HEK293 (cell line): ENCODE measurements at regions not wholly inside any gene's neighbourhood (a gene's known extent, or its start where the extent isn't known, plus 50 kb on each side); places are given as distances from the start of the nearest gene placed in this dataset.

ENCODE experiments used
- CTCF ChIA-PET: fragments of 350-600 bp; formaldehyde crosslinking; extraction: SDS; loops from one replicate; lab custom pipeline; 2021; ENCODE audit warnings: antibody characterized with exemption; lab: Yijun Ruan, JAX
- POLR2A ChIA-PET: fragments of 300-600 bp; formaldehyde crosslinking; extraction: SDS; loops from one replicate; lab custom pipeline; 2020; ENCODE audit warnings: antibody characterized with exemption, inconsistent platforms; lab: Yijun Ruan, JAX
- H3K27ac ChIP-seq: fragments of 200-500 bp; sonication (Bioruptor generic); 2 replicates; pipeline ENCODE4 v1.5.1; 2014; ENCODE audit warnings: low read depth, low read length, control low read depth, inconsistent platforms; ENCODE audit errors: extremely low read depth
- H3K36me3 ChIP-seq, 2 experiments: fragments of 200-500 bp in 1 of 2; sonication (Bioruptor generic) in 1 of 2; 1 replicate in 1 of 2; 2 replicates in 1 of 2; pipeline ENCODE4 v1.5.1; 2014 to 2017; ENCODE audit warnings: inconsistent platforms in 2 of 2, low read length in 2 of 2; ENCODE audit not compliant: control insufficient read depth in 2 of 2, insufficient read depth in 1 of 2
- H3K4me1 ChIP-seq: fragments of 200-500 bp; sonication (Bioruptor generic); 2 replicates; pipeline ENCODE4 v1.5.1; 2014; ENCODE audit warnings: mild to moderate bottlenecking, low read length, inconsistent platforms; ENCODE audit not compliant: control insufficient read depth, insufficient read depth
- H3K4me3 ChIP-seq: 2 replicates; pipeline ENCODE4 v1.5.1; 2011; ENCODE audit warnings: low read depth, mild to moderate bottlenecking, control low read depth, low read length, moderate library complexity
- H3K9me3 ChIP-seq: fragments of 200-500 bp; sonication (Bioruptor generic); 2 replicates; pipeline ENCODE4 v1.5.1; 2014; ENCODE audit warnings: low read depth, low read length, inconsistent platforms; ENCODE audit not compliant: control insufficient read depth, insufficient read depth
- ATF2 ChIP-seq: fragments of 450-650 bp; formaldehyde crosslinking; IDR thresholded peaks from 2 replicates; pipeline ENCODE4 v1.5.1; 2016; ENCODE audit warnings: missing biosample characterization, missing genetic modification characterization, low read depth
- BCL11B ChIP-seq: fragments of 450-650 bp; formaldehyde crosslinking; IDR thresholded peaks from 2 replicates; pipeline ENCODE4 v1.5.1; 2016; ENCODE audit warnings: low read depth, missing biosample characterization, missing genetic modification characterization
- EGR2 ChIP-seq: fragments of 450-650 bp; formaldehyde crosslinking; IDR thresholded peaks from 2 replicates; pipeline ENCODE4 v1.5.1; 2016; ENCODE audit warnings: low read depth, missing biosample characterization, missing genetic modification characterization
- HIC1 ChIP-seq: fragments of 450-650 bp; formaldehyde crosslinking; IDR thresholded peaks from 2 replicates; pipeline ENCODE4 v1.5.1; 2016; ENCODE audit warnings: missing biosample characterization, missing genetic modification characterization
- IKZF3 ChIP-seq: fragments of 450-650 bp; IDR thresholded peaks from 2 replicates; pipeline ENCODE4 v1.5.0; 2018; ENCODE audit warnings: missing biosample characterization, mild to moderate bottlenecking, missing genetic modification characterization, moderate library complexity
- KLF17 ChIP-seq: fragments of 450-650 bp; formaldehyde crosslinking; IDR thresholded peaks from 2 replicates; pipeline ENCODE4 v1.5.1; 2016; ENCODE audit warnings: missing biosample characterization, missing genetic modification characterization
- KLF8 ChIP-seq: fragments of 450-650 bp; formaldehyde crosslinking; IDR thresholded peaks from 2 replicates; pipeline ENCODE4 v1.5.1; 2016; ENCODE audit warnings: missing biosample characterization, missing genetic modification characterization
- PBX3 ChIP-seq: sonication (generic); formaldehyde crosslinking; IDR thresholded peaks from 2 replicates; pipeline ENCODE4 v1.8.1; 2022; ENCODE audit warnings: mild to moderate bottlenecking, moderate library complexity, missing genetic modification reagents
- ZBTB7A ChIP-seq: fragments of 450-650 bp; formaldehyde crosslinking; IDR thresholded peaks from 2 replicates; pipeline ENCODE4 v1.5.1; 2016; ENCODE audit warnings: low read depth, missing biosample characterization, missing genetic modification characterization
- ZNF157 ChIP-seq: fragments of 450-650 bp; formaldehyde crosslinking; IDR thresholded peaks from 2 replicates; pipeline ENCODE4 v1.5.1; 2016; ENCODE audit warnings: missing biosample characterization, missing genetic modification characterization
- ZNF18 ChIP-seq: fragments of 450-650 bp; formaldehyde crosslinking; IDR thresholded peaks from 2 replicates; pipeline ENCODE4 v1.5.1; 2016; ENCODE audit warnings: missing biosample characterization, missing genetic modification characterization
- ZNF311 ChIP-seq: fragments of 450-650 bp; formaldehyde crosslinking; IDR thresholded peaks from 2 replicates; pipeline ENCODE4 v1.5.1; 2017; ENCODE audit warnings: missing biosample characterization, missing genetic modification characterization, borderline replicate concordance
- ZNF394 ChIP-seq: fragments of 450-650 bp; formaldehyde crosslinking; IDR thresholded peaks from 2 replicates; pipeline ENCODE4 v1.5.1; 2016; ENCODE audit warnings: missing biosample characterization, missing genetic modification characterization, mild to moderate bottlenecking, moderate library complexity, borderline replicate concordance
- ZNF48 ChIP-seq: fragments of 450-650 bp; formaldehyde crosslinking; IDR thresholded peaks from 2 replicates; pipeline ENCODE4 v1.5.1; 2016; ENCODE audit warnings: missing biosample characterization, missing genetic modification characterization
- ZNF488 ChIP-seq: fragments of 450-650 bp; formaldehyde crosslinking; IDR thresholded peaks from 2 replicates; pipeline ENCODE4 v1.5.1; 2016; ENCODE audit warnings: missing biosample characterization, missing genetic modification characterization
- ZNF501 ChIP-seq: fragments of 450-650 bp; formaldehyde crosslinking; IDR thresholded peaks from 2 replicates; pipeline ENCODE4 v1.5.1; 2016; ENCODE audit warnings: missing biosample characterization, missing genetic modification characterization
- ZNF510 ChIP-seq: fragments of 450-650 bp; formaldehyde crosslinking; IDR thresholded peaks from 2 replicates; pipeline ENCODE4 v1.5.1; 2018; ENCODE audit warnings: mild to moderate bottlenecking, missing genetic modification characterization, missing biosample characterization; ENCODE audit not compliant: insufficient replicate concordance
- ZNF555 ChIP-seq: fragments of 450-650 bp; formaldehyde crosslinking; conservative IDR thresholded peaks from 2 replicates; pipeline ENCODE4 v1.5.1; 2017; ENCODE audit warnings: missing biosample characterization, mild to moderate bottlenecking, missing genetic modification characterization, inconsistent platforms
- ZNF791 ChIP-seq: fragments of 450-650 bp; formaldehyde crosslinking; IDR thresholded peaks from 2 replicates; pipeline ENCODE4 v1.5.1; 2016; ENCODE audit warnings: missing biosample characterization, missing genetic modification characterization
- ZNF843 ChIP-seq: fragments of 450-650 bp; formaldehyde crosslinking; IDR thresholded peaks from 2 replicates; pipeline ENCODE4 v1.5.1; 2016; ENCODE audit warnings: missing biosample characterization, missing genetic modification characterization
- ZXDB ChIP-seq: fragments of 450-650 bp; formaldehyde crosslinking; IDR thresholded peaks from 2 replicates; pipeline ENCODE4 v1.5.1; 2016; ENCODE audit warnings: missing biosample characterization, missing genetic modification characterization

- Histone ChIP-seq H3K9me3 (no peaks in the 10 kb centered on the region), H3K27ac (no peak overlapping the region), H3K4me1 (no peaks in the 10 kb centered on the region), H3K4me3 (no peak overlapping the region), H3K36me3 (no peaks in the 10 kb centered on the region)
- CTCF ChIA-PET: interaction anchor here (0.6 to 0.8 kb wide), 5 partner anchors 10 to 395 kb away, joined by 3 read pairs; no protein-coding TSS in a partner anchor
- TF ChIP-seq ZNF555 (tag by site-specific recombination): no peak
- no peak for TF ChIP-seq ZNF488 (tag by site-specific recombination)
- no peak for TF ChIP-seq BCL11B
- POLR2A ChIA-PET: no interaction called here
Observed at GRCh38 chr16:77043076-77043475, 147.9 kb upstream of the MON1B start.

- no peaks in the 10 kb centered on the region for H3K4me1 ChIP-seq
- no peak overlapping the region for H3K4me3 ChIP-seq
- no peaks in the 10 kb centered on the region for H3K36me3 ChIP-seq
- no peaks in the 10 kb centered on the region for H3K9me3 ChIP-seq
- ChIA-PET POLR2A (no interaction called here), CTCF (interaction anchor here (0.6 kb wide), 1 partner anchor 429 kb away, joined by 3 read pairs; no protein-coding TSS in a partner anchor)
- H3K27ac ChIP-seq: no peak overlapping the region
- TF ChIP-seq ZNF157 (tag by site-specific recombination): no peak
- no peak for TF ChIP-seq ZNF510 (tag by site-specific recombination)
- no peak for TF ChIP-seq ZNF311
- TF ChIP-seq ZNF394 (tag by site-specific recombination): no peak
- TF ChIP-seq ZNF843: no peak
- TF ChIP-seq EGR2 (tag by site-specific recombination): no peak
- TF ChIP-seq ZNF18: no peak
- no peak for TF ChIP-seq ZNF791 (tag by site-specific recombination)
- TF ChIP-seq KLF17 (tag by site-specific recombination): no peak
- no peak for TF ChIP-seq ZNF48 (tag by site-specific recombination)
- no peak for TF ChIP-seq ZBTB7A
- TF ChIP-seq ZNF501: no peak
- TF ChIP-seq HIC1: no peak
- TF ChIP-seq KLF8: no peak
- no peak for TF ChIP-seq PBX3 (CRISPR knock-in tag)
- TF ChIP-seq IKZF3: no peak
- TF ChIP-seq ZXDB (tag by site-specific recombination): no peak
- TF ChIP-seq ATF2 (tag by site-specific recombination): no peak
Observed at GRCh38 chr16:77046206-77046605, 144.8 kb upstream of the MON1B start.
